ENCODE measurements at regions not wholly inside any gene's neighbourhood (a gene's known extent, or its start where the extent isn't known, plus 50 kb on each side); places are given as distances from the start of the nearest gene placed in this dataset.
A peak's percentile ranks its signal among the peaks of the same experiment; 100 is the strongest.
"Not testable (repeated sequence)": the region's sequence is repeated elsewhere in the genome, so short reads cannot be mapped to it uniquely, and the experiment has no call there.

DNA sequence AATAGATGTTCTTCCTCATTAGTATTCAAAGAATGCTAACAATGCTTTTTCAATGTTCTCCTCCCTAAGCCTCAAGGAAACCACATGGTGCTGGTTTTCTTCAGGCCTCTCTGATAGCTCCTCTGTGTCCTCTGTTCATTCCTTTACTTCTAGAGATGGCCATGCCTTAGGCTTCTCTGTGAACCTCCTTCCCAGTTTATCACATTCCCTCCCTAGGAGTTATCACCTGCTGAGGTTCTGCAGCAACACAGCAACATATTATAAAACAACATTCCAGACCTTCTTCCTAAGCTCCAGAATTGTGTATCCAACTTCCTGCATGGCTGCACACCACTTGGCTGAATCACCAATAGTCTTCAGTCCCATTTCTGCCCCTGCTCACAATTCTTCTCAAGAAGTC lies 325.5 kb downstream of the IRS1 start:
- DNase-seq (ENCODE audit: low read depth), result no peak

DNA sequence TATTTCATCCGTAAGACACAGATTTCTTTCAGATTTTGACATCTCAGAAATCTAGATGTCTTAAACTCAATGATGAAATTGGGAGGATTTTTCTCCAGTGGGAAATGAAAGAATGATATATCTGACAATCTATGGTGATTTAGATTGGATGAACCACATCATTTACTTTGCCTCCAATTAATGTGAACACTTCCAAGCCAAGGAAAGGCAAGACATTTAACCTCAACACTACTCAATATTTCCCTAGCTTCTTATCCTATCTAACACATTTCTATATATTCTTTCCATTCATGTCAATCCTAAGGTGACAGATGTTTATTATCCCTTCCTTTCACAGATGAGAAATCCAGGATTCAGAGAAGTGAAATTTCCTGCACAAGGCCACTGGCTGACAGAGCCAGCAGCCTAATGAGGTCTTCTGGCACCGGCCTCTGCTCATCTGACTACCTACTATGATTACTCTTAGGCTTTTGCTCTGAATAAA lies 327.6 kb downstream of the IRS1 start:
- no peak for DNase-seq (ENCODE audit: low read depth)

GRCh38 chr2:226467633-226468032 lies 332.0 kb downstream of the IRS1 start:
- DNase-seq (ENCODE audit: low read depth), result no peak

GRCh38 chr2:226467221-226467620 lies 332.4 kb downstream of the IRS1 start:
- no peak for DNase-seq (ENCODE audit: low read depth)

DNA sequence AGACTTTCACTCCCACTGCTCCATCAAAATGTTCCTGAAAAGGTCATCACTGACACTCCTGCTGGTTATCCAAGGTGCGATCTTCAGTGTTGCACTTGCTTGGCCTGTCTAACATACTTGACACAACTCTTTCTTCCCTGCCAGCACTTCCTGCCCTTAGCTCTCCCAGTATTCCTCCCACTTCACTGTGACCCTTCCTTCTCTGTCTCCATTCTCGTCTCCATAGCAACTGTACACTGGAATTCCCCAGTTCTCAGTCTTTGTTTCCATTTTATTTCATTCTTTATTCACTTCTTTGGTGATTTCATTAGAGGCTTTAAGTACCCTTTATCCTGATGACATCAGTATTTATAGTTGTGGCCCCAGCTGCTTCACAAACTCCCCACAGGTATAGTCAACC lies 333.0 kb downstream of the IRS1 start:
- DNase-seq (ENCODE audit: low read depth), result no peak

DNA sequence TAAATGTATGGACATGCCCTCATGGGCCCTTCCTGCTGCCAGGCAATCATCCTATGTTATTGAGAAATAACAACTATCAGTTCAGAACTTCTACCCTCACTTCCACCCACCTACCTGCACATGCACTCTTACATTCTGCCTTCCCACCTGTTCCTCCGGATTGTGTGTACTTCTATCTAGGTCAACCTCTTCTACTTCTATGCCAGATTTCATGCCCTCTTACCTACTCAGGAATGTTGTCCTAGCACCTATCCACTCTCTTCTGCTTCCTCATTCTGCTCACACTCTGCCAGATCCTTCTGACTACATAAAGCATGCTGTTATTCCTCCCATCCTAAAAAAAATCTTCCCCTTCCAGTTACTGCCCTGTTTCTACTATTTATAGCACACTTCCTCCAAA lies 333.5 kb downstream of the IRS1 start:
- DNase-seq (ENCODE audit: low read depth), result no peak

DNA sequence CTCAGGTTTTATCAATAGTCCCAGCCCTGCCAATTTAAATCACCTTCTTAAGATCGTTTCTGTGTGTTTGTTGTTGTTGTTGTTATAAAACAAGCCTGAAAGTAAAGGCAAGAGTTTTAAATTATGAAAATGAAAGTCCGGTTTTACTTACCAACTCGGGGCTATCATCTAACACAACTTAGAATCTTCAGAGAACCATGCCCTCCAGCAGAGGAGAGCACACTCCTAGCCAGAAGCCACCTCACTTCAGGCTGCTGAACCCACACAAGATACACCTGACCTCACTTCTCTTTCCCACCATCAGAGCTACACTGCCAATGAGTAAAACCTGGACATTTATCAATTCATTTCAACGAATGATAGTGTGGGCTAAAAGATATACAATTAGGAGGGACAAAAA lies 335.2 kb downstream of the IRS1 start:
- no peak for DNase-seq (ENCODE audit: low read depth)

GRCh38 chr2:226463154-226463553 lies 336.5 kb downstream of the IRS1 start:
- no peak for DNase-seq (ENCODE audit: low read depth)

- DNase-seq (ENCODE audit: low read depth), result no peak
Observed at GRCh38 chr2:226461981-226462380, 337.6 kb downstream of the IRS1 start.

- not testable (repeated sequence) for DNase-seq (ENCODE audit: low read depth)
Observed at GRCh38 chr2:226456144-226456543, 343.5 kb downstream of the IRS1 start.

GRCh38 chr2:226452768-226453167 lies 346.9 kb downstream of the IRS1 start:
- no peak for DNase-seq (ENCODE audit: low read depth)

- DNase-seq (ENCODE audit: low read depth), result no peak
Observed at GRCh38 chr2:226451486-226451885, 348.1 kb downstream of the IRS1 start.

DNA sequence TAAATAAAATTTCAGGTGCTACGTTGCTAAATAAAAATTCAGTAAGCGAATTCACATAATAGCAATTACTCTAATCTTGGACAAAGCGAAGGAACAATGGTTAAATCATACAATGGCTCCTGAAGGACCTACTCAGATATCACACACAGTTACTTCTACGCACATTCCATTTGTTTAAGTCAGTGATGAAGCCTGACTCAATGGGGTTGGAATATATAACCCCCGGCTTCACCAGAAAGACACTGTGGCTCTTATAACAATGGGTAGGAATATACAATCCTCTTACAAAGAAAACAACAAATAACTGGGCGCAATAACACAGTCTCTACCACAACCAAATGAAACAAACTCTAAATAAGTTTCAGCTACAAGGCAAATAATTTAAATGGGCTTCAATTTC lies 349.5 kb downstream of the IRS1 start:
- no peak for DNase-seq (ENCODE audit: low read depth)

- DNase-seq (ENCODE audit: low read depth), result no peak
Observed at GRCh38 chr2:226447338-226448300, 352.0 kb downstream of the IRS1 start.

- no peak for DNase-seq (ENCODE audit: low read depth)
Observed at GRCh38 chr2:226446406-226447001, 353.1 kb downstream of the IRS1 start.

DNA sequence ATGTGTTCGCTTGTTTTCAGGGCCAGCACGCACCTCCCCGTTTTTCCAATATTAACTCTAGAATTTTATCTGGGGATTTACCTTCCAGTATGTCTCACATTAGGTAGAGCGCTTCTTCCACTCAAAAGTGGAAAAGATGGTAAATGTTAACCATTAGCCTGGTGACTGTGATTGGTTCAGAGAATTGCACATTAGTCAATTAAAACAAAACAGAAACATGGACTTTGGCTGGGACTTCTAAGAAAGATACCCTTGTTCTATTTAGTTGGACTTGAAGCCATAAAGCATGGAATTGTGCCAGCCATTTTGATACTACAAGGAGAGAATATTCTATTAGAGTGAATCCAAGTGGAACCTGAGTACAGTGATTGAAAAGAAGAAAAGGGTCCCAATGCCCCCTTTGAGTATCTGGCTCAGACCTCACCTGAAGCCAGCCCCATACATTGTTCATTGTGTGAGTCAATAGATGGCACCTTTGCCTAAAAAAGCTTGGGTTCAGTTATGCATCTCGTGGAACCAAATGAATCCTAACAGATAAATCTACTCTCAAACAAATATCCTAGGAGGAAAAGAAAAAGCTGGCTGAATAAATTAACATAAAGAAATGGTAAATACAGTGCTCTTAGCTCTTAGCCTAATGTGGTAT lies 354.3 kb downstream of the IRS1 start:
- DNase-seq (ENCODE audit: low read depth), result no peak

- no peak for DNase-seq (ENCODE audit: low read depth)
Observed at GRCh38 chr2:226443112-226443511, 356.5 kb downstream of the IRS1 start.

GRCh38 chr2:226440127-226440918 lies 359.3 kb downstream of the IRS1 start:
- peak; percentile 44 for DNase-seq (ENCODE audit: low read depth)

GRCh38 chr2:226439337-226439736 lies 360.3 kb downstream of the IRS1 start:
- DNase-seq (ENCODE audit: low read depth), result no peak

DNA sequence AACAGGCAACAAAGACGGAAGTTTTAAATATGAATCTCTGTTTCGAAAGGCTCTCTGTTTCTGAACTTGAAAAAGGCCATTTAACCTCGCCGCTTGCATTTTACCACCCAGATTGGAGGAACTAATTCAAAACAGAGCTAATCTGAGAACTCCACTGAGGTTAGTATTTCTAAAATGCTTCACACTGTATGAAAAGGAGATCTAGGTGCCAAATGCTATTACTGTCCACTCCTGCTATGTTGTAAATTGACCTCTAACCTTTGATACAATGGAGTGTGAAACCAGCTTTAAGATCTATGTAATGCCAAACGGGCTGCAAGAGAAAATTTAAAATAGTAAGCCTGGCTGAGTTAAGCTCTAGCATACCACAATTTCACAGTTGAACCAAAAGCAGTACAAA lies 364.5 kb downstream of the IRS1 start:
- no peak for DNase-seq (ENCODE audit: low read depth)

DNA sequence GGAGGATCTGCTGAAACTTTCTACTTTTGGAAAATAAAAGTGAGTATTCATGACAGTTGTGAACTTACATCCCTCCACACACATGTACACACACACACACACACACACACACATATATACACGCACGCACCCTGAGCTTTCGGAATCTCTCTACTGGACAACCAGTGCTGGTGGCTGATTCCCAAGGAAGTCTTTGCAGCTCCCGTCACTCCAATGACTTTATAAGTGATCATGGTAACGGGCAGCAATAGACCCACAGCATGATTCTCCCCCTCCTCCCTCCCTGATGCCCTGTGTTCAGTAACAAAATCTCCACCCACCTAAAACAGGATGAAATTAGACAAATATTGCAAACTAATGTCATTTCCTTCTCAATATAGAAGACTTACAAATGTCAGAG lies 364.9 kb downstream of the IRS1 start:
- no peak for DNase-seq (ENCODE audit: low read depth)

Measured in GM04504 (cell line).